ENCODE measurements at regions not wholly inside any gene's neighbourhood (a gene's known extent, or its start where the extent isn't known, plus 50 kb on each side); places are given as distances from the start of the nearest gene placed in this dataset.
"Not testable (repeated sequence)": the region's sequence is repeated elsewhere in the genome, so short reads cannot be mapped to it uniquely, and the experiment has no call there.

DNA sequence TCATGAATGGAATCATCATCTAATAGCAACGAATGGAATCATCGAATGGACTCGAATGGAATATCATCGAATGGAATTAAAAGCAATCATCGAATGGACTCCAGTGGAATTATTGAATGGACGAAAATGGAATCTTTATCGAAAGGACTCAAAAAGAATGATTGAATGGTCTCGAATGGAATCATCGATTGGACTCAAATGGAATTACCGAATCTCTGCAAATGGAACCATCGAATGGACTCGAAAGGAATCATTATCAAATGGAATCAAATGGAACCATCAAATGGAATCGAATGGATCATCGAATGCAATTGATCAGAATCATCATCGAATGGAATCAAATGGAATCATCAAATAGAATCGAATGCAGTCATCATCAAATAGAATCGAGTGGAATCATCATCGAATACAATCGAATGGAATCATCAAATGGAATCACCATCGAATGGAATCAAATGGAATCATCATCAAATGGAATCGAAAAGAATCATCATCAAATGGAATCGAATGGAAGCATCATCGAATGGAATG lies 225.7 kb downstream of the SHCBP1 start:
- H3K4me1 Mint-ChIP-seq; DNase-seq (ENCODE audit: low spot score); POLR2A ChIA-PET; ATAC-seq; H3K4me3 Mint-ChIP-seq; H3K27ac Mint-ChIP-seq; CTCF ChIA-PET: not testable (repeated sequence)
- TF ChIP-seq, protein P1, sequence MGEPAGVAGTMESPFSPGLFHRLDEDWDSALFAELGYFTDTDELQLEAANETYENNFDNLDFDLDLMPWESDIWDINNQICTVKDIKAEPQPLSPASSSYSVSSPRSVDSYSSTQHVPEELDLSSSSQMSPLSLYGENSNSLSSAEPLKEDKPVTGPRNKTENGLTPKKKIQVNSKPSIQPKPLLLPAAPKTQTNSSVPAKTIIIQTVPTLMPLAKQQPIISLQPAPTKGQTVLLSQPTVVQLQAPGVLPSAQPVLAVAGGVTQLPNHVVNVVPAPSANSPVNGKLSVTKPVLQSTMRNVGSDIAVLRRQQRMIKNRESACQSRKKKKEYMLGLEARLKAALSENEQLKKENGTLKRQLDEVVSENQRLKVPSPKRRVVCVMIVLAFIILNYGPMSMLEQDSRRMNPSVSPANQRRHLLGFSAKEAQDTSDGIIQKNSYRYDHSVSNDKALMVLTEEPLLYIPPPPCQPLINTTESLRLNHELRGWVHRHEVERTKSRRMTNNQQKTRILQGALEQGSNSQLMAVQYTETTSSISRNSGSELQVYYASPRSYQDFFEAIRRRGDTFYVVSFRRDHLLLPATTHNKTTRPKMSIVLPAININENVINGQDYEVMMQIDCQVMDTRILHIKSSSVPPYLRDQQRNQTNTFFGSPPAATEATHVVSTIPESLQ (CRISPR knock-in tag; IDR thresholded peaks at IDR 0.05), result peak; percentile 75; the same call in 1 of the 2 replicates
- Mint-ChIP-seq H3K36me3 (peaks cover 19% of the 10 kb centered on the region), H3K9me3 (peaks cover 25% of the 10 kb centered on the region), H3K27me3 (ENCODE audit: low read depth) (peaks cover 17% of the 10 kb centered on the region)

DNA sequence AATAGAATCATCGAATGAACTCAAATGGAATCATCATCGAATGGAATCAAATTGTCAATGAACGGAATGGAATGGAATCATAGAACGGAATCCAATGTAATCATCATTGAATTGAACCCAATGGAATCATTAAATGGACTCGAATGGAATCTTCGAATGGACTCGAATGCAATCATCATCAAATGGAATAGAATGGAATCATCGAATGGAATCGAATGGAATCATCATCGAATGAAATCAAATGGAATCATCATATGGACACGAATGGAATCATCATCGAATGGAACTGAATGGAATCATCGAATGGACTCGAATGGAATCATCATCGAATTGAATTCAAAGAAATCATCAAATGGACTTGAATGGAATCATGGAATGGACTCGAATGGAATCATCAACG lies 226.2 kb downstream of the SHCBP1 start:
- DNase-seq (ENCODE audit: low spot score); ATAC-seq; H3K4me1 Mint-ChIP-seq; CTCF ChIA-PET; H3K4me3 Mint-ChIP-seq; H3K27ac Mint-ChIP-seq; POLR2A ChIA-PET: not testable (repeated sequence)
- peaks cover 25% of the 10 kb centered on the region for H3K9me3 Mint-ChIP-seq
- H3K36me3 Mint-ChIP-seq, result peaks cover 19% of the 10 kb centered on the region
- peaks cover 17% of the 10 kb centered on the region for H3K27me3 Mint-ChIP-seq (ENCODE audit: low read depth)

GRCh38 chr16:46394149-46394548 lies 227.0 kb downstream of the SHCBP1 start:
- CTCF ChIA-PET; DNase-seq (ENCODE audit: low spot score); ATAC-seq: not testable (repeated sequence)

GRCh38 chr16:46392930-46393722 lies 228.1 kb downstream of the SHCBP1 start:
- peaks cover 19% of the 10 kb centered on the region for H3K36me3 Mint-ChIP-seq
- CTCF ChIA-PET; H3K4me3 Mint-ChIP-seq; DNase-seq (ENCODE audit: low spot score); ATAC-seq; H3K27ac Mint-ChIP-seq; H3K4me1 Mint-ChIP-seq; POLR2A ChIA-PET: not testable (repeated sequence)
- H3K9me3 Mint-ChIP-seq, result peaks cover 25% of the 10 kb centered on the region
- H3K27me3 Mint-ChIP-seq (ENCODE audit: low read depth), result peaks cover 17% of the 10 kb centered on the region

More at GRCh38 chr16:46394149-46394548, 227.0 kb downstream of the SHCBP1 start:
- H3K4me1 Mint-ChIP-seq, H3K4me3 Mint-ChIP-seq, POLR2A ChIA-PET, H3K27ac Mint-ChIP-seq: not testable (repeated sequence)
- Mint-ChIP-seq H3K27me3 (ENCODE audit: low read depth) (peaks cover 17% of the 10 kb centered on the region), H3K36me3 (peaks cover 19% of the 10 kb centered on the region), H3K9me3 (peaks cover 25% of the 10 kb centered on the region)

DNA sequence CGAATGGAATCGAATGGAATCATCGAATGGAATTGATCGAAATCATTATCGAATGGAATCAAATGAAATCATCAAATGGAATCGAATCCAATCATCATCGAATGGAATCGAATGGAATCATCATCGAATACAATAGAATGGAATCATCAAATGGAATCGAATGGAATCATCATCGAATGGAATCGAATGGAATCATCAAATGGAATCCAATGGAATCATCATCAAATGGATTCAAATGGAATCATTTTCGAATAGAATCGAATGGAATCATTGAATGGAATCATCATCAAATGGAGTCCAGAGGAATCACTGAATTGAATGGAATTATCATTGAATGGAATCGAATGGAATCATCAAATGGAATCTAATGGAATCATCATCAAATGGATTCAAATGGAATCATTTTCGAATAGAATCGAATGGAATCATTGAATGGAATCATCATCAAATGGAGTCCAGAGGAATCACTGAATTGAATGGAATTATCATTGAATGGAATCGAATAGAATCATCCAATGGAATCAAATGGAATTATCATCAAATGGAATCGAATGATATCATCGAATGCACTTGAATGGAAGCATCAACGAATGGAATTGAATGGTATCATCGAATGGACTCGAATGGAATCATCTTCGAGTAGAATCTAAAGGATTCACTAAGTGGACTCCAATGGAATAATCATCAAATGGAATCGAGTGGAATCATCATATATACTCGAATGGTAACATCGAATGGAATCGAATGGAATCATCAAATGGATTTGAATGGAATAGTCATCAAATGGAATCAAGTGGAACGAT lies 230.3 kb downstream of the SHCBP1 start:
- DNase-seq (ENCODE audit: low spot score); H3K4me3 Mint-ChIP-seq: not testable (repeated sequence)

DNA sequence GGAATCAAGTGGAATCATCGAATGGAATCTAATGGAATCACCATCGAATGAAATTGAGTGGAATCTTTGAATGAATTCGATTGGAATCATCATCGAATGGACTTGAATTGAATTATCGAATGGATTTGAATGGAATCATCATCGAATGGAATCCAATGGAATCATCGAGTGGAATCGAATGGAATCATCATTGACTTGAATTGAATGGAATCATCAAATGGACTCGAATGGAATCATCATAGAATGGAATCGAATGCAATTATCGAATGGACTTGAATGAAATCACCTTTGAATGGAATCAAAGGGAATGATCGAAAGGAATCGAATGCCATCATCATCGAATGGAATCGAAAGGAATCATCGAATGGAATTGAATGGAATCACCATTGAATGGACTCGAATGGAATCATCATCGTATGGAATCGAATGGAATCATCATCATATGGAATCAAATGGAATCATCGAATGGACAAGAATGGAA lies 231.6 kb downstream of the SHCBP1 start:
- not testable (repeated sequence) for H3K4me3 Mint-ChIP-seq

More for the DNA sequence above, 230.3 kb downstream of the SHCBP1 start:
- H3K27me3 Mint-ChIP-seq (ENCODE audit: low read depth), result peaks cover 25% of the 10 kb centered on the region
- peaks cover 27% of the 10 kb centered on the region for H3K36me3 Mint-ChIP-seq
- CTCF ChIA-PET, H3K4me1 Mint-ChIP-seq, POLR2A ChIA-PET, H3K27ac Mint-ChIP-seq, ATAC-seq: not testable (repeated sequence)
- peaks cover 32% of the 10 kb centered on the region for H3K9me3 Mint-ChIP-seq

GRCh38 chr16:46388939-46389491 lies 232.2 kb downstream of the SHCBP1 start:
- Mint-ChIP-seq H3K9me3 (peaks cover 25% of the 10 kb centered on the region), H3K36me3 (peaks cover 22% of the 10 kb centered on the region), H3K27me3 (ENCODE audit: low read depth) (peaks cover 18% of the 10 kb centered on the region)
- CTCF ChIA-PET; H3K27ac Mint-ChIP-seq; ATAC-seq; DNase-seq (ENCODE audit: low spot score); H3K4me3 Mint-ChIP-seq; POLR2A ChIA-PET; H3K4me1 Mint-ChIP-seq: not testable (repeated sequence)

More for the DNA sequence above, 231.6 kb downstream of the SHCBP1 start:
- H3K4me1 Mint-ChIP-seq, CTCF ChIA-PET, ATAC-seq, H3K27ac Mint-ChIP-seq, POLR2A ChIA-PET: not testable (repeated sequence)
- peaks cover 21% of the 10 kb centered on the region for H3K36me3 Mint-ChIP-seq
- TF ChIP-seq, protein P1 (CRISPR knock-in tag; IDR thresholded peaks at IDR 0.05), result peak; percentile 81
- TF ChIP-seq FOXJ3 (CRISPR knock-in tag; IDR thresholded peaks at IDR 0.05; ENCODE audit: borderline replicate concordance), result peak; percentile 78; the same call in 1 of the 2 replicates
- H3K27me3 Mint-ChIP-seq (ENCODE audit: low read depth), result peaks cover 18% of the 10 kb centered on the region
- peaks cover 25% of the 10 kb centered on the region for H3K9me3 Mint-ChIP-seq
- DNase-seq (ENCODE audit: low spot score), result peak; percentile 23

- H3K27ac Mint-ChIP-seq; CTCF ChIA-PET; ATAC-seq; POLR2A ChIA-PET; DNase-seq (ENCODE audit: low spot score); H3K4me3 Mint-ChIP-seq; H3K4me1 Mint-ChIP-seq: not testable (repeated sequence)
- Mint-ChIP-seq H3K36me3 (peaks cover 24% of the 10 kb centered on the region), H3K27me3 (ENCODE audit: low read depth) (peaks cover 20% of the 10 kb centered on the region), H3K9me3 (peaks cover 27% of the 10 kb centered on the region)
Observed at GRCh38 chr16:46388354-46388753, 232.8 kb downstream of the SHCBP1 start.
